DOHH2 (cell line): ENCODE measurements at regions not wholly inside any gene's neighbourhood (a gene's known extent, or its start where the extent isn't known, plus 50 kb on each side); places are given as distances from the start of the nearest gene placed in this dataset.

ENCODE experiments used
- H3F3A ChIP-seq: fragments of 200-600 bp; sonication (generic), shearing (Covaris generic); 2 replicates; pipeline ENCODE4 v1.6.0; 2016; ENCODE audit warnings: antibody characterized with exemption, mild to moderate bottlenecking; ENCODE audit not compliant: control insufficient read depth, insufficient read depth
- H3K27ac ChIP-seq: fragments of 200-600 bp; sonication (generic); 2 replicates; pipeline ENCODE4 v1.5.1; 2014; ENCODE audit warnings: low read depth, mild to moderate bottlenecking, low read length, moderate library complexity
- H3K27me3 ChIP-seq: fragments of 200-600 bp; sonication (generic); 2 replicates; pipeline ENCODE4 v1.6.1; 2014; ENCODE audit warnings: mild to moderate bottlenecking, low read length, mixed read lengths; ENCODE audit not compliant: control insufficient read depth
- H3K36me3 ChIP-seq: fragments of 200-600 bp; sonication (generic); 2 replicates; pipeline ENCODE4 v1.6.1; 2014; ENCODE audit warnings: mild to moderate bottlenecking, low read length, moderate library complexity, mixed read lengths; ENCODE audit not compliant: control insufficient read depth
- H3K4me1 ChIP-seq: fragments of 200-600 bp; sonication (generic); 2 replicates; pipeline ENCODE4 v1.6.1; 2014; ENCODE audit warnings: mild to moderate bottlenecking, low read length, mixed read lengths; ENCODE audit not compliant: control insufficient read depth
- H3K4me2 ChIP-seq: fragments of 200-600 bp; sonication (generic); 2 replicates; pipeline ENCODE4 v1.6.0; 2014; ENCODE audit warnings: mild to moderate bottlenecking, low read length, moderate library complexity
- H3K4me3 ChIP-seq: fragments of 200-600 bp; sonication (generic); 2 replicates; pipeline ENCODE4 v1.5.1; 2014; ENCODE audit warnings: mild to moderate bottlenecking, low read length, mixed read lengths
- H3K79me2 ChIP-seq: fragments of 200-600 bp; sonication (generic); 2 replicates; pipeline ENCODE4 v1.6.1; 2014; ENCODE audit warnings: mild to moderate bottlenecking, low read length, mixed read lengths; ENCODE audit not compliant: control insufficient read depth
- H3K9me2 ChIP-seq: fragments of 200-600 bp; sonication (generic); replicated peaks from 2 replicates; pipeline ENCODE4 v1.6.1; 2014; ENCODE audit warnings: mild to moderate bottlenecking, low read length, mixed read lengths; ENCODE audit not compliant: control insufficient read depth
- H3K9me3 ChIP-seq: fragments of 200-600 bp; sonication (generic); 2 replicates; pipeline ENCODE4 v1.6.1; 2014; ENCODE audit warnings: antibody characterized with exemption, low read length, mixed read lengths; ENCODE audit not compliant: control insufficient read depth, insufficient read depth
- H4K20me1 ChIP-seq: fragments of 200-600 bp; sonication (generic); 2 replicates; pipeline ENCODE4 v1.6.0; 2014; ENCODE audit warnings: low read depth, mild to moderate bottlenecking, antibody characterized with exemption, low read length, moderate library complexity; ENCODE audit not compliant: control insufficient read depth, insufficient read depth
- CTCF ChIP-seq: fragments of 200-600 bp; sonication (generic); IDR thresholded peaks from one replicate; pipeline ENCODE4 v1.5.1; 2014; ENCODE audit warnings: antibody characterized with exemption, mild to moderate bottlenecking, low read depth, low read length; ENCODE audit not compliant: poor library complexity, severe bottlenecking
- EZH2phosphoT487 ChIP-seq: fragments of 200-600 bp; sonication (generic); IDR thresholded peaks from 2 replicates; pipeline ENCODE4 v1.6.1; 2017; ENCODE audit warnings: borderline replicate concordance, mild to moderate bottlenecking, antibody characterized with exemption, low read length, moderate library complexity, mixed read lengths

GRCh38 chr1:176285996-176286395 lies 78.9 kb upstream of the COP1 start:
- Histone ChIP-seq H3K4me3 (no peak overlapping the region), H3K27ac (no peak overlapping the region), H3K9me3 (no peaks in the 10 kb centered on the region; the same call in 1 of the 2 replicates), H3K27me3 (no peaks in the 10 kb centered on the region), H3K36me3 (no peaks in the 10 kb centered on the region), H3K79me2 (no peaks in the 10 kb centered on the region), H3F3A (no peaks in the 10 kb centered on the region), H3K4me2 (no peak overlapping the region), H4K20me1 (no peaks in the 10 kb centered on the region), H3K4me1 (no peaks in the 10 kb centered on the region), H3K9me2 (no peaks in the 10 kb centered on the region)
- TF ChIP-seq CTCF (no peak), EZH2phosphoT487 (no peak)

GRCh38 chr1:176271572-176271971 lies 64.5 kb upstream of the COP1 start:
- Histone ChIP-seq H3K4me1 (no peaks in the 10 kb centered on the region), H3K9me2 (no peaks in the 10 kb centered on the region), H3K4me2 (no peak overlapping the region), H4K20me1 (no peaks in the 10 kb centered on the region), H3F3A (no peaks in the 10 kb centered on the region), H3K79me2 (no peaks in the 10 kb centered on the region), H3K27ac (no peak overlapping the region), H3K4me3 (no peak overlapping the region), H3K36me3 (no peaks in the 10 kb centered on the region), H3K9me3 (no peaks in the 10 kb centered on the region), H3K27me3 (0 out of 2 replicates have a peak, but pooled peaks cover 3% of the 10 kb centered on the region)
- TF ChIP-seq EZH2phosphoT487 (no peak), CTCF (no peak)
